ENCODE measurements at regions not wholly inside any gene's neighbourhood (a gene's known extent, or its start where the extent isn't known, plus 50 kb on each side); places are given as distances from the start of the nearest gene placed in this dataset.

DNA sequence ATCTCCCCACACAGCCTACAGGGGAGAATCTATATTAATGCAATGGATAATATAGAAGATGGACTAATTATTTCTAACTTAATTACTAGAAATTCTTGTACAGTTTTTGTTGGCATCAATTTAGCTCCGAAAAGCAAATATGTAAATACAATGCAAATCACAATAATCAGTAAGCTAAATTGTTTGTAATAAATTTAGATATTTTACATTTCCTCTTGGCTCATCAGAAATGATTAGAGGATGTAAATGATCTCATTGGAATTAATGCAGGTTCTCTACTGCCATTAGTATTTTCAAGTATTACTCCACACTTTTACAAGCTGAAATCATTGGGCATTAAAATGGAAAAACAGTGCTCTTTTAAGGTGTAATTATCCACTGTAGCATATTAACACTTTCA is 741.8 kb upstream of the MIR17HG start:
- no peak for TF ChIP-seq ZNF274 (IDR thresholded peaks at IDR 0.05; ENCODE audit: low read depth, low read length)
- no peak for TF ChIP-seq YY1 (IDR thresholded peaks at IDR 0.05; ENCODE audit: insufficient read depth, insufficient read length)
